Neuronal stem cell (in vitro differentiated cells): ENCODE measurements at regions not wholly inside any gene's neighbourhood (a gene's known extent, or its start where the extent isn't known, plus 50 kb on each side); places are given as distances from the start of the nearest gene placed in this dataset.
"Not testable (repeated sequence)": the region's sequence is repeated elsewhere in the genome, so short reads cannot be mapped to it uniquely, and the experiment has no call there.

Experiments used
- DNase-seq: peaks from one replicate; pipeline ENCODE4 v3.0.0-alpha.2; 2013; ENCODE audit warnings: low spot score
- H2AFZ ChIP-seq: one replicate; pipeline ENCODE4 v1.6.1; 2013; ENCODE audit warnings: mild to moderate bottlenecking, low read length, inconsistent platforms
- H2AK5ac ChIP-seq: 2 replicates; pipeline ENCODE4 v1.6.1; 2013; ENCODE audit warnings: low read depth, mild to moderate bottlenecking, inconsistent platforms, low read length, moderate library complexity, mixed read lengths
- H2BK120ac ChIP-seq: 2 replicates; pipeline ENCODE4 v1.6.1; 2013; ENCODE audit warnings: low read depth, mild to moderate bottlenecking, inconsistent platforms, low read length, moderate library complexity, mixed read lengths
- H2BK12ac ChIP-seq: one replicate; pipeline ENCODE4 v1.6.1; 2013; ENCODE audit warnings: low read length, inconsistent platforms
- H2BK15ac ChIP-seq: 2 replicates; pipeline ENCODE4 v1.6.1; 2013; ENCODE audit warnings: mild to moderate bottlenecking, low read length, inconsistent platforms, mixed read lengths
- H2BK5ac ChIP-seq: one replicate; pipeline ENCODE4 v1.6.1; 2013; ENCODE audit warnings: inconsistent platforms, mild to moderate bottlenecking, low read length, moderate library complexity
- H3K14ac ChIP-seq: one replicate; pipeline ENCODE4 v1.6.1; 2013; ENCODE audit warnings: low read length, inconsistent platforms
- H3K18ac ChIP-seq: 2 replicates; pipeline ENCODE4 v1.6.1; 2013; ENCODE audit warnings: low read length, inconsistent platforms
- H3K23ac ChIP-seq: 2 replicates; pipeline ENCODE4 v1.6.1; 2013; ENCODE audit warnings: low read depth, mild to moderate bottlenecking, mixed read lengths, low read length, inconsistent platforms; ENCODE audit not compliant: poor library complexity
- H3K27ac ChIP-seq: replicated peaks from 3 replicates; pipeline ENCODE4 v1.5.1; 2013; ENCODE audit warnings: low read length, inconsistent platforms
- H3K27me3 ChIP-seq, 3 experiments: 2 replicates each; pipeline ENCODE4 v1.6.1; 2013; ENCODE audit warnings: low read length in 3 of 3, mild to moderate bottlenecking in 2 of 3, inconsistent platforms in 1 of 3, low read depth in 1 of 3, mixed read lengths in 1 of 3, moderate library complexity in 1 of 3; ENCODE audit not compliant: control insufficient read depth in 3 of 3, insufficient read depth in 3 of 3
- H3K36me3 ChIP-seq, 2 donors: replicated peaks in 1 of 2; 2 replicates each; pipeline ENCODE4 v1.6.1; 2013; ENCODE audit warnings: low read length in 2 of 2; ENCODE audit not compliant: control insufficient read depth in 2 of 2, insufficient read depth in 2 of 2
- H3K4ac ChIP-seq: 2 replicates; pipeline ENCODE4 v1.6.1; 2013; ENCODE audit warnings: inconsistent platforms, mild to moderate bottlenecking, low read length, moderate library complexity
- H3K4me1 ChIP-seq, 2 donors: 1 replicate in 1 of 2; 2 replicates in 1 of 2; pipeline ENCODE4 v1.6.1; 2013; ENCODE audit warnings: low read length in 2 of 2, low read depth in 1 of 2; ENCODE audit not compliant: control insufficient read depth in 2 of 2, insufficient read depth in 1 of 2
- H3K4me2 ChIP-seq: one replicate; pipeline ENCODE4 v1.6.1; 2013; ENCODE audit warnings: mild to moderate bottlenecking, low read length, inconsistent platforms; ENCODE audit not compliant: insufficient read depth, poor library complexity, severe bottlenecking
- H3K4me3 ChIP-seq, 2 donors: 2 replicates each; pipeline ENCODE4 v1.5.1; 2013; ENCODE audit warnings: low read length in 2 of 2, mild to moderate bottlenecking in 2 of 2, inconsistent platforms in 1 of 2, moderate library complexity in 1 of 2
- H3K79me1 ChIP-seq: one replicate; pipeline ENCODE4 v1.6.1; 2013; ENCODE audit warnings: low read depth, mild to moderate bottlenecking, inconsistent platforms, low read length, moderate library complexity
- H3K9ac ChIP-seq: one replicate; pipeline ENCODE4 v1.6.1; 2013; ENCODE audit warnings: mild to moderate bottlenecking, low read depth, low read length, inconsistent platforms; ENCODE audit not compliant: poor library complexity
- H3K9me3 ChIP-seq, 2 donors: replicated peaks in 1 of 2; 2 replicates each; pipeline versions ENCODE3 to v1.6.1; 2013; ENCODE audit warnings: low read length in 2 of 2, mild to moderate bottlenecking in 2 of 2, inconsistent platforms in 1 of 2, low read depth in 1 of 2, mixed read lengths in 1 of 2, moderate library complexity in 1 of 2; ENCODE audit not compliant: control insufficient read depth in 2 of 2, insufficient read depth in 1 of 2
- H4K8ac ChIP-seq: one replicate; pipeline ENCODE4 v1.6.1; 2013; ENCODE audit warnings: low read depth, mild to moderate bottlenecking, inconsistent platforms, low read length, moderate library complexity
- H4K91ac ChIP-seq: one replicate; pipeline ENCODE4 v1.6.1; 2013; ENCODE audit warnings: low read length, low read depth, mild to moderate bottlenecking, inconsistent platforms; ENCODE audit not compliant: poor library complexity
- WGBS, 2 donors: extraction: QIAGEN DNeasy Blood & Tissue Kit; methylation state at CpG; one replicate each; pipeline ENCODE4 v1.1.7; 2013; ENCODE audit warnings: missing lambda C conversion rate in 2 of 2, mixed read lengths in 1 of 2; ENCODE audit not compliant: insufficient read length in 2 of 2, insufficient replicate concordance in 1 of 2; ENCODE audit errors: extremely low coverage in 2 of 2; 5-methylcytosine and 5-hydroxymethylcytosine counted together

GRCh38 chr7:85682833-85683620, 496.2 kb upstream of the SEMA3D start:
- Histone ChIP-seq H3K18ac (no peak overlapping the region), H3K27ac (no peak overlapping the region), H2BK5ac (no peak overlapping the region), H3K9me3 (peaks cover 8% of the 10 kb centered on the region in 2 donors), H3K9ac (no peak overlapping the region), H2BK12ac (no peak overlapping the region), H4K91ac (no peak overlapping the region), H3K14ac (no peak overlapping the region), H4K8ac (no peak overlapping the region), H2AK5ac (no peak overlapping the region), H3K79me1 (no peaks in the 10 kb centered on the region), H3K4ac (no peak overlapping the region), H2BK120ac (no peak overlapping the region), H3K4me2 (no peak overlapping the region), H3K4me3 (no peak overlapping the region), H3K23ac (no peak overlapping the region), H3K4me1 (peaks cover 0 to 5% of the 10 kb centered on the region in 2 donors), H3K36me3 (no peaks in the 10 kb centered on the region), H2AFZ (no peak overlapping the region), H3K27me3 (no peaks in the 10 kb centered on the region), H2BK15ac (no peak overlapping the region)
- DNase-seq = no peak
- WGBS, 2 donors = no CpG with 5 or more reads among the region's 1 CpG

GRCh38 chr7:85681241-85681640, 494.4 kb upstream of the SEMA3D start:
- Histone ChIP-seq H3K36me3 (no peaks in the 10 kb centered on the region), H3K23ac (no peak overlapping the region), H3K27ac (no peak overlapping the region), H2AFZ (no peak overlapping the region), H2BK5ac (no peak overlapping the region), H2AK5ac (no peak overlapping the region), H4K8ac (no peak overlapping the region), H3K4me3 (no peak overlapping the region), H3K79me1 (no peaks in the 10 kb centered on the region), H3K4me1 (peaks cover 0 to 5% of the 10 kb centered on the region in 2 donors), H3K27me3 (no peaks in the 10 kb centered on the region), H3K4ac (no peak overlapping the region), H2BK12ac (no peak overlapping the region), H4K91ac (no peak overlapping the region), H3K4me2 (no peak overlapping the region), H3K9me3 (no peaks in the 10 kb centered on the region), H3K9ac (no peak overlapping the region), H2BK15ac (no peak overlapping the region), H3K18ac (no peak overlapping the region), H3K14ac (no peak overlapping the region), H2BK120ac (no peak overlapping the region)
- DNase-seq = no peak
- no CpG with 5 or more reads among the region's 2 CpGs for WGBS, 2 donors

- not testable (repeated sequence) for H2BK15ac ChIP-seq, H2AFZ ChIP-seq, H3K27me3 ChIP-seq, H2BK120ac ChIP-seq, H3K23ac ChIP-seq, DNase-seq, H2AK5ac ChIP-seq, H4K91ac ChIP-seq, H3K4me1 ChIP-seq, H3K4ac ChIP-seq, H3K18ac ChIP-seq, H3K9ac ChIP-seq, H2BK5ac ChIP-seq, H3K36me3 ChIP-seq, H2BK12ac ChIP-seq, H3K9me3 ChIP-seq, H4K8ac ChIP-seq, H3K14ac ChIP-seq, H3K4me2 ChIP-seq, H3K79me1 ChIP-seq, H3K27ac ChIP-seq, H3K4me3 ChIP-seq
- no CpG with 5 or more reads among the region's 2 CpGs for WGBS, 2 donors
Observed at GRCh38 chr7:85675093-85675492, 488.2 kb upstream of the SEMA3D start.

- H2BK15ac ChIP-seq = no peak overlapping the region
- no peak overlapping the region for H3K23ac ChIP-seq
- H4K91ac ChIP-seq = no peak overlapping the region
- DNase-seq = no peak
- no peak overlapping the region for H3K4ac ChIP-seq
- no peak overlapping the region for H3K27ac ChIP-seq
- no peak overlapping the region for H3K4me2 ChIP-seq
- no peaks in the 10 kb centered on the region for H3K9me3 ChIP-seq
- no peak overlapping the region for H3K4me3 ChIP-seq
- H2AFZ ChIP-seq = no peak overlapping the region
- no peak overlapping the region for H3K9ac ChIP-seq
- H3K14ac ChIP-seq = no peak overlapping the region
- no peaks in the 10 kb centered on the region for H3K36me3 ChIP-seq
- no peak overlapping the region for H4K8ac ChIP-seq
- no peak overlapping the region for H2AK5ac ChIP-seq
- H2BK12ac ChIP-seq = no peak overlapping the region
- H2BK120ac ChIP-seq = no peak overlapping the region
- peaks cover 0 to 3% of the 10 kb centered on the region in 2 donors for H3K4me1 ChIP-seq
- H3K27me3 ChIP-seq = no peaks in the 10 kb centered on the region
- no peak overlapping the region for H3K18ac ChIP-seq
- no peak overlapping the region for H2BK5ac ChIP-seq
- H3K79me1 ChIP-seq = no peaks in the 10 kb centered on the region
- WGBS, 2 donors = no CpG with 5 or more reads among the region's 2 CpGs
Observed at GRCh38 chr7:85673876-85674275, 487.0 kb upstream of the SEMA3D start.
